ENCODE measurements at regions not wholly inside any gene's neighbourhood (a gene's known extent, or its start where the extent isn't known, plus 50 kb on each side); places are given as distances from the start of the nearest gene placed in this dataset.

GRCh38 chr6:95517568-95517967 is 59.8 kb upstream of the MANEA start:
- DNase-seq, result no peak

DNA sequence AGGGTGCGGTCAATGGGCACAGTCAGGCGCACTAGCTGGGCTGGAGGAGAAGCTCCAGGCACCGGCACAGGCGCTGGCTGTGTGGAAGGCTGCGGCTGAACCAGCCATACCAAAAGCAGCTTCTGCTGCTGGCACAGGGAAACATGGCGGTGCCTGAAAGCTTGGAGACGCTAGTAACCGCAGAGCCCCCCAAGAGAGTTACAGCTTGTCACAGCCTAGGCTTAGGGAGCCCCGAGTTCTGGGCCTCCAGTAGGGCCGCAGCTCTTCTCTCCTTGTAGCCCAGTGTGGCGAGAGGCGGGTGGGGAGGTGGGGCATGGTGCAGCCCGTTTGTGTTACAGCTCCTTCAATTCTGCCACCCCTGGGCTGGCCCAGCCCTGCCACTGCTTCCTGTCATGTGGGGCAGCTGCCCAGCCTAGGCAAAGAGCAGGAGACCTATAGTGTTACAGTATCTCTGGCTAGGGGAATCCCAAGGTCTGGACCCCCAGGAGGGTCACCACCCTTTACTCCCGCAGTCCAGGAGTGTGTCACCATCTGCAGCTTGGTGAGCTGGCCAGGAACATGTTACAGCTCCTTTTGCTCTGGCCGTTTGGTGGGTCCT is 58.6 kb upstream of the MANEA start:
- no peak for DNase-seq

DNA sequence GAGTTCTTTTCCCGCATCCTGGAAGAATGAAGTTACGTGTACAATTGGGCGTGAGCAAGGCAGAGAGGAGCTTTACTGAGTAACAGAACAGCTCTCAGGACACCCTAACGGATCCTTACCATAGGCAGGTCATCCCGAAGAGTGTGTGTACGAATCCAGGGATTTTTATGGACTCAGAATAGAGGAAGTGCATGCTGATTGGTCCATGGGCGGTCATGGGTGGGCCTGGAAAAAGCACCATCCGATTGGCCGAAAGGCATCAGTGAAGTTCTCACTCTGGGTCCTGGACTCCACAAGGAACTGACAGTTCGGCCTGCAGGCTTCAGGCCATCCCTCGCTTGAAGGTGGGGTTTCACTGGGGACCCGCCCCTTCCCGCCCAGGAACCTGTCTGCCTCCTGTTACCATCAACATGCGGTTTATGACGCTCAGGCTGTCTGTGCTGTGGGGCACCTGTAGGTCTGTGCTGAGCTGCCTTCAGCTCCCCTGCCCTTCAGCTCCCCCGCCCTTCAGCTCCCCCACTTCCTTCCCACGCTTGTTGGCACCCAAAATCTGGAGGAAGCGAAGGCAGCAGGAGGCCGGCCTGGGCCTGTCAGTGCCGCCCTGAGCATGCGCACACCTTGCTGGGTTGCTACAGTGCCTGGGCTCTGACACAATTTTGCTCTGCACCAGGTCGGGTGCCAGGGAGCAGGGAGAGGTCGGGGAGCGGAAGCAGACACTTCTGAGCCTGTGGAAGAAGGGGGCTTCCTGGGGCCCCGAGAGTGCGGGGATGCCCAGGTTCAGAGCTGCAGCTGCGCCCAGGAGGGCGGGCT is 57.9 kb upstream of the MANEA start:
- no peak for DNase-seq

GRCh38 chr6:95521181-95521580 is 56.2 kb upstream of the MANEA start:
- DNase-seq, result no peak

All from stimulated activated CD4-positive, alpha-beta T cell treated with anti-CD3 and anti-CD28 coated beads, Interleukin-2, amount 100 ng/mL, for 24 hours (primary cell).